CD4-positive, alpha-beta T cell treated with Interleukin-4 for 1 hour (primary cell): ENCODE measurements at regions not wholly inside any gene's neighbourhood (a gene's known extent, or its start where the extent isn't known, plus 50 kb on each side); places are given as distances from the start of the nearest gene placed in this dataset.

Experiments
- DNase-seq, 2 donors: peaks; one replicate each; pipeline ENCODE4 v3.0.0-alpha.2; 2020 to 2022

- DNase-seq = no peak
Observed at GRCh38 chr11:32039149-32039548, 51.7 kb upstream of the RCN1 start.

- no peak for DNase-seq
Observed at GRCh38 chr11:32034680-32035079, 56.2 kb upstream of the RCN1 start.

- no peak for DNase-seq
Observed at GRCh38 chr11:32034149-32034548, 56.7 kb upstream of the RCN1 start.

GRCh38 chr11:32033491-32033890 is 57.4 kb upstream of the RCN1 start:
- DNase-seq = no peak

GRCh38 chr11:32033067-32033466 is 57.8 kb upstream of the RCN1 start:
- no peak for DNase-seq

GRCh38 chr11:32032478-32032877 is 58.4 kb upstream of the RCN1 start:
- no peak for DNase-seq

GRCh38 chr11:32032052-32032451 is 58.8 kb upstream of the RCN1 start:
- DNase-seq = no peak

GRCh38 chr11:32030875-32031503 is 59.9 kb upstream of the RCN1 start:
- no peak for DNase-seq

GRCh38 chr11:32029721-32030120 is 61.2 kb upstream of the RCN1 start:
- DNase-seq = no peak

- no peak for DNase-seq
Observed at GRCh38 chr11:32028201-32028600, 62.7 kb upstream of the RCN1 start.

GRCh38 chr11:32026766-32027165 is 64.1 kb upstream of the RCN1 start:
- no peak for DNase-seq

GRCh38 chr11:32024948-32025347 is 65.9 kb upstream of the RCN1 start:
- DNase-seq = no peak

GRCh38 chr11:32023370-32024305 is 67.2 kb upstream of the RCN1 start:
- DNase-seq = no peak

GRCh38 chr11:32018672-32019071 is 72.2 kb upstream of the RCN1 start:
- DNase-seq = no peak

GRCh38 chr11:32016111-32016510 is 74.8 kb upstream of the RCN1 start:
- no peak for DNase-seq

GRCh38 chr11:32015427-32015826 is 75.4 kb upstream of the RCN1 start:
- no peak for DNase-seq

- DNase-seq = no peak
Observed at GRCh38 chr11:32013603-32014002, 77.3 kb upstream of the RCN1 start.

GRCh38 chr11:32012049-32012448 is 78.8 kb upstream of the RCN1 start:
- DNase-seq = no peak

GRCh38 chr11:32008880-32009551 is 81.9 kb upstream of the RCN1 start:
- DNase-seq = no peak

GRCh38 chr11:32006799-32007388 is 84.0 kb upstream of the RCN1 start:
- peak in 1 of 2 donors; percentile 37 for DNase-seq

GRCh38 chr11:32005786-32006416 is 85.0 kb upstream of the RCN1 start:
- DNase-seq = no peak

- no peak for DNase-seq
Observed at GRCh38 chr11:32003335-32003734, 87.5 kb upstream of the RCN1 start.

- no peak for DNase-seq
Observed at GRCh38 chr11:32002311-32002710, 88.6 kb upstream of the RCN1 start.
